WERI-Rb-1 (cell line): ENCODE measurements at regions not wholly inside any gene's neighbourhood (a gene's known extent, or its start where the extent isn't known, plus 50 kb on each side); places are given as distances from the start of the nearest gene placed in this dataset.

Experiments used
- DNase-seq: peaks from one replicate; pipeline ENCODE4 v3.0.0-alpha.2; 2020
- H3K27ac ChIP-seq: fragments of 250-450 bp; sonication (Bioruptor Pico); 2 replicates; pipeline ENCODE4 v1.5.1; 2020; ENCODE audit warnings: mild to moderate bottlenecking, moderate library complexity
- H3K27me3 ChIP-seq: fragments of 250-450 bp; sonication (Bioruptor Pico); 2 replicates; pipeline ENCODE4 v1.5.1; 2021; ENCODE audit warnings: mild to moderate bottlenecking, low read depth, moderate library complexity; ENCODE audit not compliant: insufficient read depth, severe bottlenecking
- H3K36me3 ChIP-seq: fragments of 250-450 bp; sonication (Bioruptor Pico); 2 replicates; pipeline ENCODE4 v1.5.1; 2020; ENCODE audit warnings: mild to moderate bottlenecking, moderate library complexity
- H3K4me3 ChIP-seq: 2 replicates; pipeline ENCODE4 v1.5.1; 2011; ENCODE audit warnings: low read depth, mild to moderate bottlenecking, control low read depth, low read length
- H3K9me3 ChIP-seq: fragments of 250-450 bp; sonication (Bioruptor Pico); 2 replicates; pipeline ENCODE4 v1.5.1; 2021; ENCODE audit warnings: mild to moderate bottlenecking, moderate library complexity; ENCODE audit not compliant: severe bottlenecking
- CTCF ChIP-seq: IDR thresholded peaks from 2 replicates; pipeline ENCODE4 v1.5.1; 2011; ENCODE audit warnings: low read depth, mild to moderate bottlenecking, control low read depth, inconsistent platforms, low read length

- Histone ChIP-seq H3K4me3 (no peak overlapping the region), H3K27me3 (no peaks in the 10 kb centered on the region), H3K27ac (no peak overlapping the region), H3K36me3 (no peaks in the 10 kb centered on the region), H3K9me3 (peaks cover 3% of the 10 kb centered on the region)
- TF ChIP-seq CTCF, result no peak
- no peak for DNase-seq
These were observed 91.2 kb upstream of the TSHZ2 start for GRCh38 chr20:52880997-52881396.

DNA sequence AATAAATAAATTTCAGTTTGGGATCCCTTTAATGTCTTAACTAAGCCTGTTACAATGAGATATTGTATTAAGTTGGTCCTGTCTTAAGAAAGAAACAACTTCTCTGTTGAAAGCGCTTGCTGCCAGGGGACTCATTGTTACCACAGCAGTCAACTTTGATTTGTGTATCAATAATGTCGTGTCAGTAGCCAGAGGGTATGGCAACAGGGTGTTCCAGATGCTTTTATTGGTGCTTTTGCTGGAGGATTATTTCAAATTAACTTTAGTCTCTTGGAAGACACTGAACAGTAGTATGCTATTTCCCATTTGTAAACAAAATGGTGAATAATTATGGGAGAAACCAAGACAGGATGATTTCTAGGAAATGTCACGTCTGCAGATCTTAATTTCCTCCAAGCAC lies 91.9 kb upstream of the TSHZ2 start:
- DNase-seq, result no peak
- Histone ChIP-seq H3K9me3 (peaks cover 3% of the 10 kb centered on the region), H3K27ac (no peak overlapping the region), H3K4me3 (no peak overlapping the region), H3K27me3 (no peaks in the 10 kb centered on the region), H3K36me3 (no peaks in the 10 kb centered on the region)
- TF ChIP-seq CTCF, result no peak

- no peaks in the 10 kb centered on the region for H3K27me3 ChIP-seq
- no peak overlapping the region for H3K4me3 ChIP-seq
- no peak for DNase-seq
- TF ChIP-seq CTCF, result no peak
- no peaks in the 10 kb centered on the region for H3K9me3 ChIP-seq
- no peak overlapping the region for H3K27ac ChIP-seq
- H3K36me3 ChIP-seq, result no peaks in the 10 kb centered on the region
These were observed 97.9 kb upstream of the TSHZ2 start for GRCh38 chr20:52874241-52874640.

GRCh38 chr20:52869698-52870501 lies 102.3 kb upstream of the TSHZ2 start:
- DNase-seq, result no peak
- Histone ChIP-seq H3K9me3 (no peaks in the 10 kb centered on the region), H3K27me3 (no peaks in the 10 kb centered on the region), H3K27ac (no peak overlapping the region), H3K4me3 (no peak overlapping the region), H3K36me3 (no peaks in the 10 kb centered on the region)
- TF ChIP-seq CTCF, result no peak

- TF ChIP-seq CTCF, result no peak
- no peak for DNase-seq
- H3K27ac ChIP-seq, result no peak overlapping the region
- H3K4me3 ChIP-seq, result no peak overlapping the region
- no peaks in the 10 kb centered on the region for H3K27me3 ChIP-seq
- no peaks in the 10 kb centered on the region for H3K36me3 ChIP-seq
- H3K9me3 ChIP-seq, result no peaks in the 10 kb centered on the region
These were observed 102.9 kb upstream of the TSHZ2 start for GRCh38 chr20:52869276-52869675.

DNA sequence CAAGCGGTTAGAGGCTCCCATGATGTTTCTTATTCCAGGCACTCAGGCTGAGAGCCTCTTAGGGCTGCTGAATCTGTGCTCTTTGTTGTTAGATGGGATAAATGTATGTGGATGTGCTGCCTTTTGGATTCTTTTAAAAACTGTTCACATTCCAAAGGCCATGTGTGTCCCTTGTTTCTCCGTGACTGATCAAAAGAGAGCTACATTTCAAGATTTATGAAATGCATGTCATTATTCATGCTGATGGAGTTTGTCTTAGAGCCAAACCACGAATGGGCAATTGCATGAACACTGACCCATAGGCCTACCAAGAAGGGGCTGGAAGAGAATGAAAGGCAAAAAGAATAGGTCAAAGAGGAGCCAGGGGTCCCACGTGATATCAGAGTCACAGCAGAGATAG lies 104.9 kb upstream of the TSHZ2 start:
- Histone ChIP-seq H3K27ac (no peak overlapping the region), H3K9me3 (no peaks in the 10 kb centered on the region), H3K4me3 (no peak overlapping the region), H3K27me3 (no peaks in the 10 kb centered on the region), H3K36me3 (no peaks in the 10 kb centered on the region)
- no peak for TF ChIP-seq CTCF
- no peak for DNase-seq
